Ammon's horn (tissue), 1 donor: ENCODE measurements at regions not wholly inside any gene's neighbourhood (a gene's known extent, or its start where the extent isn't known, plus 50 kb on each side); places are given as distances from the start of the nearest gene placed in this dataset.

ENCODE experiments used
- DNase-seq: peaks from one replicate; pipeline ENCODE4 v3.0.0-alpha.2; 2016; ENCODE audit warnings: low spot score

- no peak for DNase-seq
Observed at GRCh38 chr4:148808416-148808815, 366.2 kb upstream of the NR3C2 start.

GRCh38 chr4:148800940-148801339 is 358.7 kb upstream of the NR3C2 start:
- no peak for DNase-seq

- DNase-seq, result peak; percentile 43
Observed at GRCh38 chr4:148800336-148800885, 358.2 kb upstream of the NR3C2 start.

- no peak for DNase-seq
Observed at GRCh38 chr4:148795156-148795864, 353.1 kb upstream of the NR3C2 start.

GRCh38 chr4:148793221-148793620 is 351.0 kb upstream of the NR3C2 start:
- no peak for DNase-seq

- no peak for DNase-seq
Observed at GRCh38 chr4:148790691-148791090, 348.5 kb upstream of the NR3C2 start.

GRCh38 chr4:148790246-148790645 is 348.0 kb upstream of the NR3C2 start:
- no peak for DNase-seq

- DNase-seq, result no peak
Observed at GRCh38 chr4:148787831-148788477, 345.7 kb upstream of the NR3C2 start.

- DNase-seq, result no peak
Observed at GRCh38 chr4:148787285-148787684, 345.1 kb upstream of the NR3C2 start.

- DNase-seq, result no peak
Observed at GRCh38 chr4:148786699-148787098, 344.5 kb upstream of the NR3C2 start.

GRCh38 chr4:148782284-148782683 is 340.1 kb upstream of the NR3C2 start:
- DNase-seq, result no peak

GRCh38 chr4:148780426-148781005 is 338.3 kb upstream of the NR3C2 start:
- DNase-seq, result no peak

- no peak for DNase-seq
Observed at GRCh38 chr4:148779771-148780170, 337.6 kb upstream of the NR3C2 start.

GRCh38 chr4:148778980-148779675 is 336.9 kb upstream of the NR3C2 start:
- no peak for DNase-seq

- no peak for DNase-seq
Observed at GRCh38 chr4:148776941-148777340, 334.7 kb upstream of the NR3C2 start.

- no peak for DNase-seq
Observed at GRCh38 chr4:148774134-148774533, 331.9 kb upstream of the NR3C2 start.

- no peak for DNase-seq
Observed at GRCh38 chr4:148773313-148773712, 331.1 kb upstream of the NR3C2 start.

- no peak for DNase-seq
Observed at GRCh38 chr4:148770848-148771247, 328.6 kb upstream of the NR3C2 start.

- no peak for DNase-seq
Observed at GRCh38 chr4:148770377-148770776, 328.2 kb upstream of the NR3C2 start.

- no peak for DNase-seq
Observed at GRCh38 chr4:148764720-148765119, 322.5 kb upstream of the NR3C2 start.

GRCh38 chr4:148757171-148757570 is 315.0 kb upstream of the NR3C2 start:
- no peak for DNase-seq

- DNase-seq, result no peak
Observed at GRCh38 chr4:148749403-148749802, 307.2 kb upstream of the NR3C2 start.
